Lung microvascular endothelial cell (primary cell): ENCODE measurements at regions not wholly inside any gene's neighbourhood (a gene's known extent, or its start where the extent isn't known, plus 50 kb on each side); places are given as distances from the start of the nearest gene placed in this dataset.
"Not testable (repeated sequence)": the region's sequence is repeated elsewhere in the genome, so short reads cannot be mapped to it uniquely, and the experiment has no call there.

Source experiments
- DNase-seq, 2 donors: peaks; one replicate each; pipeline versions ENCODE4 v3.0.0 to v3.0.0-alpha.2; 2010; ENCODE audit warnings: low read depth in 2 of 2

DNA sequence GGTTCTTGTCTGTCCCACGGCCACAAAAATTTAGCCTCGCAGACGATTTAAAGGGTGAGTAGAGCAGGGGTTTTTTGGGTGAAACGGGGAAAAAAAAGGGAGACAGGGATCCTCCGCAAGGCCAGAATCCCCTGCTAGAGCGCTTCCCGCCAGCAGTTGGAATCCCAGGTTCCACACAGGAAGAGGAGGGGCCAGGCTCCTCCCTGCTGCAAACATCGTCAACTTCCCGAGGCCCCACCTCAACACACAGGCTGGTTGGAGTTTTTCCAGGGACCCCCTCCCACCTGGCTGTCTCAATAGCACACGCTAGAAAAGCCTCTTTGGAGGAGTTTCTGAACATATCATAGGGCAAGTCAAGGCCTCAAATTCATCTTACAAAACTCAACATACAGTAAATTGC is 112.7 kb downstream of the MTERF1 start:
- no peak for DNase-seq

DNA sequence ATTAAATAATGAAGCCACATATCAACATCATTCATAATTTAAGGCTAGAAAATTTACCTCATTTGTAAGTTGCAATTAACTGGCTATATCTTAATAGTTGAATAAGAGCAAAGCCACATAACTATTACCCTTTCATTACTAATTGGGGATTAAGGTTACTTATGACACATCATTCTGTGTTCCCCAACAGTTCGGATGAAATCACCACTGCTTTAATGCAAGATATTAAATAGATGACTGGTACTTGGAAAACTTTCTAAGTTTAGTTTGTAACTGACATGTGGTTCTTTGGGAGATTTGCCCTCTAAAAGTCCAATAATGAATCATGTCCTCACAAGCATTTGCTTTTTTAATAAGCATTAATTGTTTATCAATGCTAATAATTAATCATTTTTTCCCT is 109.1 kb downstream of the MTERF1 start:
- DNase-seq, result no peak

DNA sequence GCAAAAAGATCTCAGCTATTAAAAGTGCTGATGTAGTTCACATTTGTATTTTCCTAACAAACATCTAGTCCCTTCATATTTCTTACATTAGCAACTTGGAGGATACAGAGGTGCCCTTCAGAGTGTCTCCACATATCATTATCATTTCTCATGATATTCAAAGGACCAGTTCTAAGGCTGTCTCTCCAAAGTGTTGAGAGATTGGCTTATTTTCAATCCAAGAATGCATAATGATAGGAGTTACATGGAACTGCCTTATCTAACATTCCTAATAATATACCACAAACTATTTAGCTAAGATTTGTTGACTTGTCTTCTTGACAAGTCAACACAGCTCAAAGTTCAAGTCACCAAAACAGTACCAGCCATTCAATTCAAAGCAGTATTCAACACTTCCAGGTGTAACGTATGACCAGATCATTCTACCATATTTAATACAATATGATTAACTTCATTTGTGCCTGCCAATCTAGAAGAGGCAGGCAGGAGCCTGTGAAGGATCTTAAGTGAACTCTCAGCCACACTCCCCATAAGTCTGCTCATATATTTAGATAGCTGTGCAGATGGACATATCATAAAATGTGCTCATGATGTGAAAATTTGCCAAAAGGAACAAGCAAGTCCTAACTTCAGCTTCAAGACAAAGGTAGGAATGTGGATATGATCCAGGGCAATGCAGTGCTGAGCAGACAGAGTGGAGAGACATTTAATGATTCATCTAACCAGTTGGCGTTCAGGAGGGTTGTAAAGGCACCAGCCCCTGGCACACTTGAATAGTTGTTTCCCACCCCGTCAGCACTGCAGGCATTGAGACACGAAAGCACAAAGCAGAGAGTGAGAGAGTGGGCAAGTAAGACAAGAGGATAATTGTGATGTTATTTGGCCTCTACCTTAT is 108.3 kb downstream of the MTERF1 start:
- no peak for DNase-seq

DNA sequence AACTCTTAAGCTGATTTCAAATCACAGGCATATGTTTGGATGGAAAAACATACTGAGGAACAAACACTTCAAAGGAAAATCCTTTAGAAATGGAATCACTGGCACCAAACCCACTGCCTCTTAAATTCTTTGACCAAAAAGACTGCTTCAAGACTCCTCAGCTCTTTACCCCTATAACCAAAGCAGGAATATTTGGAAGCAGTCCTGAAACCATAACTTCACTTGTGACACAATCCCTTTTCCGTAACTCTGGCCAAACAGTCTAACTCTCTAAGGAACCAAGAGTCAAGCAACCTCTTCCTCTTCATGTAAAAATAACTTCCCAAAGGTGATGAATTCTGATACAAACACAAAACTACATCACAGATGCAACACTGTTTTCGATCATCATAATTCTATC is 104.3 kb downstream of the MTERF1 start:
- no peak for DNase-seq

DNA sequence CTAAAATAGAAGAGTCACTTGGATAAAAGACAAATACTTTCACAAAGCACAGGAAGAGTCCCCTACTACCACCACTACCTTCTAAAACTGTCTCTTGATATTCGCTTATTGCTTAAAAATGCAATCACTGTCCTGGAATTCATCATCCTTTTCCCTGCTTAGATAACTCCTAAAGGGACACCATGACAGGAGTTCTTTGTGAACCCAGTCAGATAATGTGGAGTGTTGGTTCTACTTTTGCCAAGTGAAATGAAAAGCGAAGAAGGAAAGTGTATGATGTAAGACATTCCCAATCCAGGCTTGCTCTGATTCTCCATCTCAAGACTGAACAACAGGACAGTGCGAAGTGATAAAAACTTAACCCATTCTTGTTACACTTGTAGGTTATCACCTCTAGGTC is 103.0 kb downstream of the MTERF1 start:
- no peak for DNase-seq

DNA sequence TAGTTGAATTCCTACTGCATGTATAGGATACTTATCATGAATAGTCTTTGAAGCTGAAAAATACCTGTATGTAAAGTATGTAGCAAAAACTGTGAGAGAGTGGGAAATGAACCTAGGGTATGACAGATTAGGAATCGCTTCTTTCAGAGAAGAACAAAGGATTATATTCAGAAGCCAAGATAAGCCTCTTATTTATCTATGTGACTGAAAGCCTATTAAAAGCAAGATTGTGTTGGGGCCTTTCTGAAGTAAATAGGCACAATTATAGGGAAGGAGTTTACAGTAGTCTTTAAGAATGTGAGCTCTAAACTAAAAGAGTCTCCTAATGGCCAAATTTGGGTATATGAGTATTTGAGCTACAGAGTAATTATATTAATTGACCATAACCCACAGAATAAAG is 102.1 kb downstream of the MTERF1 start:
- no peak for DNase-seq

DNA sequence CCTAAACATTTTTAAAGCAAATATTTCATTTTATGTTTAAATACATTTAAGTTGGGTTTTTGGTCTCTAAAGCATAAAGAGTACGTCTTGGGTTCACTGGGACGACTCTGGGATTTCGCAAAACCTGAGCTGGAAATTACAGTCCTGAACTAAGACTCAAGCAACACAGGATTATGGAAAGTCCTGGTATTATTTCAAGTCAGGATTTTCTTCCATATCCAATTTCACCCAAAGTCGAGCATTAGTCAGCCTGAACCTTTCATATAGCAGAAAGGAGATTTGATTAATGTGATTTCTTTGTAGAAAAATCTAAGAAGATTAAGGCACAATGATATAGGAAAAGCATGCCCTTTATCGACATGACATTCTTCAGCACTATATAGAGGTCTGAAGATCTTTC is 100.0 kb downstream of the MTERF1 start:
- DNase-seq, result no peak

DNA sequence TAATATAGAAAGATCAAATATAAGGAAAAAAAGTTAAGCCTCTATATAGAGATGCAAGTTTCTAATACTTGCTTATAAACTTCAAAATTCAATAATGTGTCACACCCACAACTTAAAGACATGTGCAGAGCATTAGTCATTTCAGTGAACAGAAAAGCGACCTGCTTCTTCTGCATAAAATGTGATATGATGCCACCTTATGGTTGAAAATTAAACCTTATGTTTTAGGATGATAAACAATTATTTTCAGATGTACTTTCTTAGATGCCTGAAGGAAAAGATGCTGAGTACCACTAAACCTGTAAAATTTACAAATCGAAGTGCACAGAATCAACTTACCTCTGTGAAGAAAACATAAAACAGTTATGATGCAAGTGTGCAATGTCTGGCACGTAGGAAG is 96.0 kb downstream of the MTERF1 start:
- DNase-seq, result peak; percentile 57 to 59

DNA sequence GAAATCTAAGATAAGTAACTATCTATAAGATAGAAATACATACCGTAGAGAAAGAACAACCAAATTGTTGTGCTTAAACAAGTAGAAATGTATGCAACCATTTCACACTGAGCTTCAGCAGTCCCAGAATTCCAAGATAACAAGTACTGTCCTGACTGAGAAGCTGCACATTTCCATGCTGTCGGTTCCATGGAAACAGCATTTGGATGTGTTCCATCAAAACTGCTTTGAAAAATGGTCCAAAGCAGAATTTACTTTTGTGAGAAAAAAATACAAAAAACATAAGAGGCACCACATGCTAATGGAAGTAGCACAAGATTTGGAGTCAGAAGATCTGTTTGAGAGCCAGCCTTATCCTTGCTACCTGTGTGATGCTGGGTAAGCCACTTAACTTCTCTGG is 92.6 kb downstream of the MTERF1 start:
- no peak for DNase-seq

DNA sequence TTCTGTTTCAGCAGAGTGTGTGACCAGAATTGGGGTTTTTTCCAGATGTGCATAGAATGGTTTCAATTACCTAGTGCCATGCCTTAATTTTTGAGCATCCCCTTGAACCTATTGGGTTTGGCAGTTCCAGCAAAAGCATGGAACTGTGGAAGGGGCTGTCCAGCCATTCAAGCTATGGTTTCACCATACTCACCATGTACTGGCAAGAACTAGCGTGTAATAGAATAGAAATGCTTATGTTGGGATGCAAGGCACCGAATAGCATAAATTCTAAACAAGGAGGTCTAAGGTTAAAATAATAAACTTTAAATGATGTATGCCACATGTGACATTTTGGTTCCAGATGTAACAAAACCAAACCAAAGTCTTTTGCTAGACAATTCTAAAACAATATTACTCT is 91.4 kb downstream of the MTERF1 start:
- DNase-seq, result no peak

DNA sequence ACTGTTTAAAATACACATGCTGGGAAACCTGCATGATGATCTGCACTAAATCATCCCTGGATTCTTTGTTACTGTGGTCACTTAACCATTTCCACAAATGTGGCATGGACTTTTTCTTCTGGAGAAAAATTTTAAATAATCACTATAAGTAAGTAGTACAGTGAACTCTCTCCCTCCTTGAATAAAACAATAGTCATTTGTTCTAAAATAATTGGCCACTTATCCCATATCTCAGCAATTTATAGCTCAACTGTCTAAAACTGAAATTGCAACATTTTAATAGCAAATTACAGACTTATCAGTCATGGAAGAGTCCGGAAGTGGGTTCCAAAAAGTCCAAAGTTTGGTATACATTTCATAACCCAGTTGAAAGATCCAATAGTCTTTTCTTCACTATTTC is 90.9 kb downstream of the MTERF1 start:
- no peak for DNase-seq

DNA sequence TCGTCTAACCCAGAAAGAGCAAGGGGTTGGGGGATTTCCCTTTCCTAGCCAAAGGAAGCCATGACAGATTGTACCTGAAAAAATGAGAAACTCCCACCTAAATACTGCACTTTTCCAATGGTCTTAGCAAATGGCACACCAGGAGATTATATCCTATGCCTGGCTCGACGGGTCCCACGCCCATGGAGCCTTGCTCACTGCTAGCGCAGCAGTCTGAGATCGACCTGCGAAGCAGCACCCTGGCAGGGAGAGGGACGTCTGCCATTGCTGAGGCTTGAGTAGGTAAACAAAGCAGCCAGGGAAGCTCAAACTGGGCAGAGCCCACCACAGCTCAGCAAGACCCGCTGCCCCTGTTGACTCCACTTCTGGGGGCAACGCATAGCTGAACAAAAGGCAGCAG is 89.9 kb downstream of the MTERF1 start:
- DNase-seq, result not testable (repeated sequence)

DNA sequence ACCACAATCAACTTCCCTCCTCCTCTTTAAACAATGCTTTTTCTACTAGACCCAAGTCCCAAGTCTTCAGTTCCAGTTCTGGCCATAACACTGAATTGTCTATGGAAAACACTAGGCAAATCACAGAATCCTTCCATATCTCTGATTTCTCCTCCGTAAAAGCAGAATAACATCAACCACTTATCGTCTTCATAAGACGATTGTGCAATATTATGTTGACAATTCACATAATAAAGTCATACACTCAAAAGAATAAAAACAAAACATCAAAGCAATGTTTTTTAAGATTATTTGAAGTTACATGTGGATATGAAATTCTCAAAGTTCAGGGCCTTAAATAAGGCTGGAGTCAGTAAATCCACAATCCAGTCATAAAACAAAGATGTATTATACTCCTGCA is 84.4 kb downstream of the MTERF1 start:
- no peak for DNase-seq

DNA sequence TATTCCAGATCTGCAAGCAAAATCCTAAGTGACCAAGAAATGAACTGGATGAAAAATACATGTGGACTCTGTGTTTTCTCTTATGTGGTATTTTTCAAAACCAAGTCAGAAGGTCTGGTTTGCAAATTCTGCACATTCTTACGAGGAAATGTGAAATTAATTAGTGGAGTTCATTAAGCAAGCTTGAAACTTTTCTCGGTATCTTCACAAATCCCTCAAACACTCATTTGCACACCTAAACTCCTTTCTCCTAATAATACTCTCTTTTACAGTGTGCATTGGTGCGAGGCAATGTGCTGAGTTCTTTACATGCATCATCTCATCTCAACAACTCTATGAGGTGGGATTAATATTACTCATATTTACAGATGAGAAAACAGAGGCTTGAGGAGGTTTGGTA is 82.1 kb downstream of the MTERF1 start:
- DNase-seq, result no peak

DNA sequence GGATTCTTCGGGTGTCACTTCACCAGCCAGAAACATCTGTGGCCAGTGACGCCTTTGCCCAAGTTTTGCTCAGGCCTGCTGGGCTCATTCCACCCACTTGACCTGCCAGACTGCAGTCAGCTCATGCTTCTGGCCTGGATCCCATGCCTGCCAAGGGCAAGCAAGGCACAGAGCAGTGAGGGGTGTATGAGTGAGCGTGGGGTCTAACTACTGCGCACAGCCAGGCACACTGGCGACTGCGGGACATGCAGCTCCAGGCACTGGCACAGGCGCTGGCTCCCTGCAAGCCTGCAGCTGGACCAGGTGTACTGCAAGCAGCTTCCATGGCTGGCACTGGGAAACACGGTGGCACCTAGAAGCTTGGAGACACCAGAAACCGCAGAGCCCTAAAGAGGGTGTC is 80.1 kb downstream of the MTERF1 start:
- DNase-seq, result no peak

DNA sequence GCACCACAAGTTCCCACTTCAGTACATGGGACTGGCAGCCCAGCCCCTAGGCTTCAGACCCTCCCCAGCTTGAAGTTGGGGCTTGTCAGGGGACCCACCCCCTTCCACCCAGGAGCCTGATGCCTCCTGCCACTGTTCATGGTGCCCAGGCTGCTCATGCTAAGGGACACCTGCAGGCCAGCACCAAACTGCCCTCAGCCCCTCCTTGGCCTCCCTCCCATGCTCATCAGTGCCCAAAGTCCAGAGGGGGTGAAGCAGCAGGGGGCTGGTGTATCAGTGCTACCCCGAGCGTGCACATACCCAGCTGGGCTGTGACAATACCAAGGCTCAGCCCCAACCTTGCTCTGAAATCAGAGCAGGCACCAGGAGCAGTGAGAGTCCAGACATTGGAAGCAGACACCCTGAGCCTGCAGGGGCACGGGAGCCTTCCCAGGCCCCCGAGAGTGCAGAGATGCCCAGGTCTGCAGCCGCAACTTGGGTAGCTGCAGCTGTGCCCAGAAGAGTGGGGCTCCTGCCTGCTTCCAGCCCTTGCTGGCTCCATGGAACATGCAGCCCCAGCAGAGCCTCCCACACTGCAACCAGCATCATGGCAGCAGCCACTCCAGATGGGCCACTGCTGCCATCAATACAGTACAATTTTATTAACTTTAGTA is 79.0 kb downstream of the MTERF1 start:
- no peak for DNase-seq

DNA sequence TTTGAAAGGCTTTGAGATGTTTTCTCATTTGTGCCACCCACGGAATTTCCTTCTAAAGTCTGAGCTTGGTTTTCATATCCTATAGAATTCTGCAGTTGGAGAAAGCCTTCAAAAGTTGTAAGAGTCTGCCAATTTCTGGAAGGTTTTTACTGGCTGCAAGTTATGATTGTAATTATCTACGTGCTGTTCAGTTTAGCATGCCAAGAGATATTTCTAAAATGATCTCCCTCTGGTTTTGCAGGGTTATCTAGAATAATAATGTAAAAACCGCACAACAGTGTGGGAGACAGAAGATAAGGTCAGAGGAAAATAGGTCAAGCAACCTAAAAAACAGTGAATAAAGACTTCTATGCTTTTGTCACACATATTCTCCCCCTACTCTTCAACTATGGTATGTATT is 69.3 kb downstream of the MTERF1 start:
- DNase-seq, result no peak

DNA sequence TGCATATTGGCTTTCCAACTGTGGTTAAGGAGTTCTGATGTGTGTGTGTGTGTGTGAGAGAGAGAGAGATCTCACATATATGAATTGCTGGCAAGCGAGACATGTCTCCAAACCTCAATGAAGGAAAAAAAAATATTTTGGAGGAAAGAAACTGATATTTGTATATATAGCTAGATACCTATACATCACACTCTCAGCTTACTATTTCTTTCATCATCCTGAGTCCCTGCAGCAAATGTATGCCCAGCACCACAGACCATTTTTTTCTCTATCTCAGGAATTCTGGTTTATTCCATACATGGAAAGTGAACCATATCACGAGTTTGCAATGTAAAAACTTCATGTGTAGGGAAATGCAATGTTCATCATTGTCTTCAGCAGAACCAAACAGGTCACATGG is 68.9 kb downstream of the MTERF1 start:
- no peak for DNase-seq

DNA sequence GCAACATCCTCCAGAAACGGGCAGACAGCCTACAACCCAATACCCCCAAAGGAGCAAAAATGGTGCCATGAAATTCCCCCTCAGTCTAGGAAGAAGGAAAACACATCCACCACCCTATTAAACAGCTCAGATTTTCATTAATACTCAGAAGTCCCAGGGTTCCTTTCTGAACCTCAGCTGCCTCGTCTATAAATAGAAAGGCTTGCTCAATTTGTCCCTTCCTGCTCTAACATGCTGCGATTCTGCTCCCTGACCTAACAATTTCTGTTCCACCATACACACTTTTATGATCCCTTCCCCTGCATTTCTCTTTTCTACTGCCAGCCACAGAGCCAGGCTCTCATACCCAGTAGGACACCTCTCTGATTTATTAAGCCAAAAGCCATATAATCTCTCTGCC is 68.1 kb downstream of the MTERF1 start:
- DNase-seq, result no peak

DNA sequence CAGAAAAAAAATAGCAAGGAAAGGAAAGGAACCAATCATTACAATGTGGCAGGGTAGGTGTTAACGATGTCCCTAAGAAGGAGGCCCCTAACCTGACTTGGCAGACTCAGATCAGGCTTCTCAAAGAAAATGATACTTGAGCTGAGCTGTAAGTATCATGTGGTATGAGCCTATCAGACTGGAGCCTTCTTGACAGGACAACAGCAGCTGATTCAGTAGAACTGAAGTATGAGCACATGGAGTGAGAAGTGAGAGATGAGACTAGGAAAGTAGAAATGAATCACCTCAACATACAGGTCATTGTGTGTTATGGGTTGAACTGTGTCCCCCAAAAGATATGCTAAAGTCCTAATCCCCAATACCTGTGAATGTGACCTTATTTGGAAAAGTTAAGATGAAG is 66.3 kb downstream of the MTERF1 start:
- no peak for DNase-seq
